Testis (tissue), 2 donors: ENCODE measurements at regions not wholly inside any gene's neighbourhood (a gene's known extent, or its start where the extent isn't known, plus 50 kb on each side); places are given as distances from the start of the nearest gene placed in this dataset.

Experiments
- POLR2A ChIP-seq: fragments of 450-650 bp; IDR thresholded peaks from one replicate; pipeline ENCODE4 v1.6.1; 2017; ENCODE audit warnings: antibody characterized with exemption, mild to moderate bottlenecking, moderate library complexity
- TF ChIP-seq, protein P1 (sequence below), 3 experiments: fragments of 450-650 bp in 2 of 3; fragments of 200-600 bp in 1 of 3; sonication (generic) in 1 of 3; IDR thresholded peaks; one replicate each; pipeline ENCODE4 v1.5.1; 2016 to 2019; ENCODE audit warnings: antibody characterized with exemption in 3 of 3, mild to moderate bottlenecking in 2 of 3, moderate library complexity in 1 of 3

DNA sequence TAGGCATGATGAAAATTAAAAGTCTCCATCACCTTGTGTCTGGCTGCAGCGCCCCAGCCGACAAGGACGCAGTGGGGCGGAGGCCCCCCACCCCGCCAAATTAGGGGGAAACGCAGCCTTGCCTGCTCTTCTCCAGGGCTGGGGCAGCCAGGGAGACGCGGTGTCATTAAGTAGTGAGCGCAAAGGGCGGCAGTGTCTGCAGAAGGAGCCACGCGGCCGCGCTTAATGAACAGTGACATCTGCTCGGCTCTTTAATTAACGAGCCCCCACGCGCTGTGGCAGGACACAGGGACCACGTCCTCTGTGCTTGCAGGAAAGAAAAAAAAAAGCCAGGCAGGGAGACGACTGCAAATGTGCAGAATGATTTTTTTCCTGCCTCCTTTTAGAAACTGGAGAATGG, 93.4 kb upstream of the NCOR2 start:
- TF ChIP-seq, protein P1, sequence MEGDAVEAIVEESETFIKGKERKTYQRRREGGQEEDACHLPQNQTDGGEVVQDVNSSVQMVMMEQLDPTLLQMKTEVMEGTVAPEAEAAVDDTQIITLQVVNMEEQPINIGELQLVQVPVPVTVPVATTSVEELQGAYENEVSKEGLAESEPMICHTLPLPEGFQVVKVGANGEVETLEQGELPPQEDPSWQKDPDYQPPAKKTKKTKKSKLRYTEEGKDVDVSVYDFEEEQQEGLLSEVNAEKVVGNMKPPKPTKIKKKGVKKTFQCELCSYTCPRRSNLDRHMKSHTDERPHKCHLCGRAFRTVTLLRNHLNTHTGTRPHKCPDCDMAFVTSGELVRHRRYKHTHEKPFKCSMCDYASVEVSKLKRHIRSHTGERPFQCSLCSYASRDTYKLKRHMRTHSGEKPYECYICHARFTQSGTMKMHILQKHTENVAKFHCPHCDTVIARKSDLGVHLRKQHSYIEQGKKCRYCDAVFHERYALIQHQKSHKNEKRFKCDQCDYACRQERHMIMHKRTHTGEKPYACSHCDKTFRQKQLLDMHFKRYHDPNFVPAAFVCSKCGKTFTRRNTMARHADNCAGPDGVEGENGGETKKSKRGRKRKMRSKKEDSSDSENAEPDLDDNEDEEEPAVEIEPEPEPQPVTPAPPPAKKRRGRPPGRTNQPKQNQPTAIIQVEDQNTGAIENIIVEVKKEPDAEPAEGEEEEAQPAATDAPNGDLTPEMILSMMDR (IDR thresholded peaks at IDR 0.05), result no peak
- TF ChIP-seq POLR2A, result no peak
